ENCODE measurements at regions not wholly inside any gene's neighbourhood (a gene's known extent, or its start where the extent isn't known, plus 50 kb on each side); places are given as distances from the start of the nearest gene placed in this dataset.

DNA sequence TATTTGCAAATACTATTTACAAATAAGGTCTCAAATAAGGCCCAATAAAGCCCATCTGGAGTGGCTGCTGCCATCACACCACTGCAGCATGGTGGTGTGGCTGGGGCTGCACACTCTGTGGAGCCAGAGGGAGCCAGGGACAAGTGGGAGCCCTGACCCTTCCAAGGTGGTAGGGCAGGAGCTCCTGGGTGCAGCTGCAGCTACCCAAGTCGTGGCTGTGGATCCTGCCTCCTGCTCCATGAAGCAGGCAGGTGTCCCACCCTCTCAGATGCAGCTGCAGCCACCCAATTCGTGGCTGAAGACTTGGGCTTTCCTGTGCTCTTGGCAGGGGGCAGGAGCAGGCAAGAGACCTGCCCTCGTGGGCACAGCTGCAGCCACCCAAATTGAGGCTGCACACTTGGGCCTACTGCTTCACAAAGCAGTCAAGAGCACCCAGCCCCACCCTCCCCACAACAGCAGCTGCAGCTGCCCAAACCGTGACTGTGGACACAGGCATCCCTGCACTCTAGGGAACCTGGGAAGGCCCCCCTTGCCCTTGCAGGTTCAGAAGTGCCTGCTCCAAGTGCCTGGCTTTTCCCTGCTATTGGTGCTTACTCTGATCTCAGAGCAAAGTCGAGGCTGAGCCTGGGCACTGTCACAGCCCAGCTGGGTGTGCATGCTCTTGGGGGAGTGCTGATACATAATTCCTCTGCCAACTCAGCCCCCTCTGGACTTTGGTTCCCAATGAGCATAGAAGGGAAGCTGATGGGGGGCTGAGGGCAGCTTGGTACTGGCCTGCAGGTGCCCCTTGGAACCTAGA is 614.8 kb downstream of the PCDH18 start:
- no peak for DNase-seq (ENCODE audit: low read depth)
- TF ChIP-seq, protein P1, sequence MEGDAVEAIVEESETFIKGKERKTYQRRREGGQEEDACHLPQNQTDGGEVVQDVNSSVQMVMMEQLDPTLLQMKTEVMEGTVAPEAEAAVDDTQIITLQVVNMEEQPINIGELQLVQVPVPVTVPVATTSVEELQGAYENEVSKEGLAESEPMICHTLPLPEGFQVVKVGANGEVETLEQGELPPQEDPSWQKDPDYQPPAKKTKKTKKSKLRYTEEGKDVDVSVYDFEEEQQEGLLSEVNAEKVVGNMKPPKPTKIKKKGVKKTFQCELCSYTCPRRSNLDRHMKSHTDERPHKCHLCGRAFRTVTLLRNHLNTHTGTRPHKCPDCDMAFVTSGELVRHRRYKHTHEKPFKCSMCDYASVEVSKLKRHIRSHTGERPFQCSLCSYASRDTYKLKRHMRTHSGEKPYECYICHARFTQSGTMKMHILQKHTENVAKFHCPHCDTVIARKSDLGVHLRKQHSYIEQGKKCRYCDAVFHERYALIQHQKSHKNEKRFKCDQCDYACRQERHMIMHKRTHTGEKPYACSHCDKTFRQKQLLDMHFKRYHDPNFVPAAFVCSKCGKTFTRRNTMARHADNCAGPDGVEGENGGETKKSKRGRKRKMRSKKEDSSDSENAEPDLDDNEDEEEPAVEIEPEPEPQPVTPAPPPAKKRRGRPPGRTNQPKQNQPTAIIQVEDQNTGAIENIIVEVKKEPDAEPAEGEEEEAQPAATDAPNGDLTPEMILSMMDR (IDR thresholded peaks at IDR 0.05; ENCODE audit: insufficient read depth, low read depth, low read length, missing control alignments) = no peak
- H3K4me3 ChIP-seq (ENCODE audit: low read depth, low read length) = no peak overlapping the region

DNA sequence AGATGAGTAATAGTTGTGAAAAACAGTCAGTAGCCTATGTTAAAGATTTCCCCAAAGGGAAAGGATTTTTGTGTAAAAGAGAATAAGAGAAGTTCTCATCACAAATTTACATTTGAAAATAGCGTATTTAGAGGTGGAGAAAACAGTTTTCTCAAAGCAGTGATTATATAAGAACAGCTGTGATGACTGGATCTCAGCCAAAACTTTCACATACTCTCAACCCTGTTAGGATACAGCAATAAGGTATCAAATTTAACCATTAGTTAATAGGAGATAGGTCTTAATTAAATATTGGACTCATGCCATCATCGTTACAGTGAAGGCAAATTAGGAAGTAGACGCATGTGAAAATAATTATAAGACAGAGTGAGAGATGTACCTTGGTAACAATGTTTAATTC is 622.7 kb downstream of the PCDH18 start:
- DNase-seq (ENCODE audit: low read depth) = no peak
- no peak overlapping the region for H3K4me3 ChIP-seq (ENCODE audit: low read depth, low read length)
- TF ChIP-seq, protein P1 (IDR thresholded peaks at IDR 0.05; ENCODE audit: insufficient read depth, low read depth, low read length, missing control alignments) = no peak

DNA sequence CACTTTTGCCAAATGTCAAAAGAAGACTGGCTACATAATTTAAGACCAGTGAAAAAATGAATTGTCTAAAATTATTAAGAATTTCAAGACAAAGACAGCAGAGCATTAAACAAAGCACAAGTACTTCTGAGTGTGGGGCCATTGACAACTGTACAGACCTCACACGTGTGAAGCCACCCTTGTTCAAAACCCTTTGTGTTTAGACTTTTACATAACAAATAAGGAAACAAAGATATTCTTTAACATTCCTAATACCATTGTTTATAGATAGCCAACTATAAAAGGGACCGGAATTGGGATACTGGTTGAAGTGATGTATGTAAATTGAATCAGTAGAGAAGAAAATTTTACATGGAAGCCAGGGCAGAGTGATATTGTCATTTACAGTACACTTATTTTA is 624.2 kb downstream of the PCDH18 start:
- DNase-seq (ENCODE audit: low read depth) = no peak
- no peak overlapping the region for H3K4me3 ChIP-seq (ENCODE audit: low read depth, low read length)
- TF ChIP-seq, protein P1 (IDR thresholded peaks at IDR 0.05; ENCODE audit: insufficient read depth, low read depth, low read length, missing control alignments) = no peak

DNA sequence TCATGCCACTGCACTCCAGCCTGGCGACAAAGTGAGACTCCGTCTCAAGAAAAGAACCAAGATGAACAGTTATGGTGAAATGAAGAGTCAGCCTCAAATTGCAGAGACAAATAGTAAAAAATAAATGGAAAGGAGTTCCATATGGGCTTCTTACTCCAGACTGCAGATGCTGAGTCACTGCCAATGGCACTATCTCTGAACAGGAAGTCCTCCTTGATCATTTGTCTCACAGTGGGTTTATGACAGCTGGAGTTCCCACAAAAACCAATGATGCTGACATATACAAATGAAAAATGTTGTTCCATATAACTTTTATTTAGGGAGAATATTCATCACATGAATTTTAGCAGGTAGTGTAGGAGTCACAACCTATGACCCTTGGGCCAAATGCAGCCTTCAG is 631.6 kb downstream of the PCDH18 start:
- no peak overlapping the region for H3K4me3 ChIP-seq (ENCODE audit: low read depth, low read length)
- TF ChIP-seq, protein P1 (IDR thresholded peaks at IDR 0.05; ENCODE audit: insufficient read depth, low read depth, low read length, missing control alignments) = no peak
- no peak for DNase-seq (ENCODE audit: low read depth)

DNA sequence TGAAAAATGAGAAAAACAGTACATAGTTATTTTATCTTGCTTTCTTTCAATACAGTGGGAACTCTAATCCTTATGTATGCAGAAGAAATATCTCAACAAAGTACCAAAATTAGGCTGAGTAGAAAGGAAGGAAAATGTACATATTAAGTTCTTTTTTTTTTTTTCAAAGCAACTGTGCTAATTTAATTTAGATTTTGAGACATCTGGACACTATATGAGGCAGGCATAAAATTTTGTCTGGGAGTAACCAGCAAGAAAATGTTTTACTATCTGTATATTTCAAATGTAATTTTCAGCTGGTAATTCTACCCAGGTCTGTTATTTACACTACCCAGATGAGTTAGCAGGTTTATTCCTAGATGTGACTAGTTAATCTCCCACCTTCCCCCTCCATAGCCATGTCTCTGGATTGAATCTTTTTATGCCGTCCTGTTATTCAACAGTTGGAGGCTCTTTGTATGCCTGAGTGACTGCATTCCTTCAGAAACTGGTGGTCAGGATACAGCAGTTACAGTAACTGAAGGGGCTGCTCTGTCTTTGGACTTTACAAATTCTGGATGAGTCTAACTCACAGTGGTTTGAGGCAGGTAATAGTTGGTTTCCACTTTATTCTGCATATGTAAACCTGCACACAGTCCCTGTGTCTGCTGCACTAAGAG is 633.6 kb downstream of the PCDH18 start:
- DNase-seq (ENCODE audit: low read depth) = no peak
- TF ChIP-seq, protein P1 (IDR thresholded peaks at IDR 0.05; ENCODE audit: insufficient read depth, low read depth, low read length, missing control alignments) = no peak
- no peak overlapping the region for H3K4me3 ChIP-seq (ENCODE audit: low read depth, low read length)

DNA sequence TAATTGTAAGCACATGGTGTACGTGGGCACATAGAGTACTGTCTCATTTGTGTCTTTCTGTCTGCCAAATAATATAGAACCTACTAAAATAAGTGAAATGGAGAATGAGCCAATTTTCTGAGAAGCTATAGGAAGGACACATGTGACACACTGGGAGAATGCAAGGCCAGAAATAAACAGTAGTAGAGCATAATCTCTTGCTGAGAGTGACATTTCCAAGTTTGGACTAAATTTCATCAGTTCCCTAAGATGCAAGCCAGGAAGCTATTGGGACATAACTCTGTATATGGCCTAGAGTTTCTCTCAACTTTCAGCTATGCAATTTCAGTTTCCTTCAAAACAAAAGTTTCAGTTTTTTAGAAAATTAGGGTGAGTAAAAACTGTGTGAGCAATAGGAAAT is 638.7 kb downstream of the PCDH18 start:
- TF ChIP-seq, protein P1 (IDR thresholded peaks at IDR 0.05; ENCODE audit: insufficient read depth, low read depth, low read length, missing control alignments) = no peak
- no peak for DNase-seq (ENCODE audit: low read depth)
- H3K4me3 ChIP-seq (ENCODE audit: low read depth, low read length) = no peak overlapping the region
